Brain microvascular endothelial cell (primary cell): ENCODE measurements at regions not wholly inside any gene's neighbourhood (a gene's known extent, or its start where the extent isn't known, plus 50 kb on each side); places are given as distances from the start of the nearest gene placed in this dataset.

Experiments
- DNase-seq: peaks from one replicate; pipeline ENCODE4 v3.0.0-alpha.2; 2020
- H3K27ac ChIP-seq: fragments of 250-450 bp; sonication (Bioruptor Pico); 2 replicates; pipeline ENCODE4 v1.5.1; 2020; ENCODE audit warnings: mild to moderate bottlenecking, moderate library complexity
- H3K27me3 ChIP-seq: fragments of 250-450 bp; sonication (Bioruptor Pico); replicated peaks from 2 replicates; pipeline ENCODE4 v1.5.1; 2020; ENCODE audit warnings: mild to moderate bottlenecking
- H3K36me3 ChIP-seq: fragments of 250-450 bp; sonication (Bioruptor Pico); replicated peaks from 2 replicates; pipeline ENCODE4 v1.5.1; 2020; ENCODE audit warnings: mild to moderate bottlenecking
- H3K4me3 ChIP-seq: 2 replicates; pipeline ENCODE4 v1.5.1; 2011; ENCODE audit warnings: low read depth, mild to moderate bottlenecking, control low read depth, low read length, moderate library complexity
- CTCF ChIP-seq: IDR thresholded peaks from 2 replicates; pipeline ENCODE4 v1.5.1; 2011; ENCODE audit warnings: low read depth, mild to moderate bottlenecking, moderate library complexity, low read length, control low read depth, inconsistent platforms; ENCODE audit errors: missing control alignments
- in situ Hi-C: cut with HindIII; loops from 2 replicates; pipeline ENCODE4 v1.10.0; 2017; ENCODE audit warnings: low sequenced_read_pairs, low pct_ligation_motif_present

GRCh38 chr11:112455791-112456190, 195.1 kb upstream of the PLET1 start:
- TF ChIP-seq CTCF, result no peak
- Histone ChIP-seq H3K27ac (no peak overlapping the region), H3K4me3 (no peak overlapping the region), H3K36me3 (no peaks in the 10 kb centered on the region), H3K27me3 (no peaks in the 10 kb centered on the region)
- in situ Hi-C loops, result no loop called here
- no peak for DNase-seq

GRCh38 chr11:112457532-112457931, 196.9 kb upstream of the PLET1 start:
- no peaks in the 10 kb centered on the region for H3K27me3 ChIP-seq
- no peaks in the 10 kb centered on the region for H3K36me3 ChIP-seq
- TF ChIP-seq CTCF, result no peak
- no peak overlapping the region for H3K27ac ChIP-seq
- in situ Hi-C loops, result no loop called here
- H3K4me3 ChIP-seq, result no peak overlapping the region
- DNase-seq, result no peak

GRCh38 chr11:112459001-112459400, 198.3 kb upstream of the PLET1 start:
- H3K36me3 ChIP-seq, result no peaks in the 10 kb centered on the region
- H3K27ac ChIP-seq, result no peak overlapping the region
- no peak overlapping the region for H3K4me3 ChIP-seq
- in situ Hi-C loops, result no loop called here
- no peak for TF ChIP-seq CTCF
- H3K27me3 ChIP-seq, result no peaks in the 10 kb centered on the region
- DNase-seq, result no peak

GRCh38 chr11:112460141-112460540, 199.5 kb upstream of the PLET1 start:
- Histone ChIP-seq H3K36me3 (no peaks in the 10 kb centered on the region), H3K27me3 (no peaks in the 10 kb centered on the region), H3K27ac (no peak overlapping the region), H3K4me3 (no peak overlapping the region)
- in situ Hi-C loops, result no loop called here
- TF ChIP-seq CTCF, result no peak
- DNase-seq, result no peak

- TF ChIP-seq CTCF, result no peak
- in situ Hi-C loops, result no loop called here
- Histone ChIP-seq H3K27me3 (no peaks in the 10 kb centered on the region), H3K36me3 (no peaks in the 10 kb centered on the region), H3K27ac (no peak overlapping the region), H3K4me3 (no peak overlapping the region)
- DNase-seq, result no peak
Observed at GRCh38 chr11:112464949-112465348, 204.3 kb upstream of the PLET1 start.

- DNase-seq, result no peak
- no peak overlapping the region for H3K4me3 ChIP-seq
- no peak overlapping the region for H3K27ac ChIP-seq
- no peaks in the 10 kb centered on the region for H3K27me3 ChIP-seq
- TF ChIP-seq CTCF, result no peak
- no peaks in the 10 kb centered on the region for H3K36me3 ChIP-seq
- in situ Hi-C loops, result no loop called here
Observed at GRCh38 chr11:112465433-112466024, 204.9 kb upstream of the PLET1 start.
